SU-DHL-6 (cell line): ENCODE measurements at regions not wholly inside any gene's neighbourhood (a gene's known extent, or its start where the extent isn't known, plus 50 kb on each side); places are given as distances from the start of the nearest gene placed in this dataset.
A peak's percentile ranks its signal among the peaks of the same experiment; 100 is the strongest.

Experiments used
- H2AFZ ChIP-seq: fragments of 200-600 bp; sonication (generic); 2 replicates; pipeline ENCODE4 v1.6.1; 2014; ENCODE audit warnings: low read depth, mild to moderate bottlenecking, moderate library complexity, mixed read lengths, antibody characterized with exemption, low read length; ENCODE audit not compliant: severe bottlenecking
- H3F3A ChIP-seq: fragments of 200-600 bp; shearing (Covaris generic); 2 replicates; pipeline ENCODE4 v1.6.0; 2016; ENCODE audit warnings: antibody characterized with exemption, mild to moderate bottlenecking; ENCODE audit not compliant: insufficient read depth
- H3K27ac ChIP-seq: fragments of 200-600 bp; sonication (generic); 2 replicates; pipeline ENCODE4 v1.5.1; 2016; ENCODE audit warnings: low read depth, mild to moderate bottlenecking, low read length, moderate library complexity, mixed read lengths
- H3K27me3 ChIP-seq: fragments of 200-600 bp; sonication (generic), shearing (Covaris generic); 2 replicates; pipeline ENCODE4 v1.6.0; 2014; ENCODE audit warnings: mild to moderate bottlenecking, low read length
- H3K36me3 ChIP-seq: fragments of 200-600 bp; sonication (generic); 2 replicates; pipeline ENCODE4 v1.6.1; 2014; ENCODE audit warnings: mild to moderate bottlenecking, low read length, mixed read lengths
- H3K4me2 ChIP-seq: fragments of 300-600, 200-600 bp; shearing (Covaris generic), sonication (generic); 2 replicates; pipeline ENCODE4 v1.6.0; 2014; ENCODE audit warnings: low read length, low read depth, mild to moderate bottlenecking; ENCODE audit not compliant: poor library complexity, severe bottlenecking
- H3K4me3 ChIP-seq: fragments of 200-600 bp; sonication (generic); 2 replicates; pipeline ENCODE4 v1.5.1; 2014; ENCODE audit warnings: antibody characterized with exemption, low read length, mild to moderate bottlenecking, mixed read lengths; ENCODE audit not compliant: insufficient read depth, poor library complexity, severe bottlenecking
- H3K79me2 ChIP-seq: fragments of 200-600 bp; sonication (generic); 2 replicates; pipeline ENCODE4 v1.6.1; 2014; ENCODE audit warnings: mild to moderate bottlenecking, low read length, moderate library complexity; ENCODE audit not compliant: insufficient read depth
- H3K9ac ChIP-seq: fragments of 200-600 bp; sonication (generic); 2 replicates; pipeline ENCODE4 v1.7.0; 2014; ENCODE audit warnings: mild to moderate bottlenecking, low read length
- H3K9me2 ChIP-seq: fragments of 200-600 bp; sonication (generic); replicated peaks from 2 replicates; pipeline ENCODE4 v1.6.1; 2014; ENCODE audit warnings: low read length; ENCODE audit not compliant: insufficient read depth
- H3K9me3 ChIP-seq: fragments of 200-600 bp; sonication (generic); 2 replicates; pipeline ENCODE4 v1.6.1; 2014; ENCODE audit warnings: low read length, mixed read lengths; ENCODE audit not compliant: insufficient read depth
- H4K20me1 ChIP-seq: fragments of 200-600 bp; sonication (generic); 2 replicates; pipeline ENCODE4 v1.6.1; 2014; ENCODE audit warnings: low read depth, mild to moderate bottlenecking, antibody characterized with exemption, low read length, moderate library complexity, mixed read lengths
- CTCF ChIP-seq: fragments of 200-600 bp; sonication (generic); IDR thresholded peaks from one replicate; pipeline ENCODE4 v1.5.1; 2017; ENCODE audit warnings: antibody characterized with exemption, mild to moderate bottlenecking, low read length, moderate library complexity; ENCODE audit not compliant: insufficient read depth, poor library complexity, severe bottlenecking
- EZH2phosphoT487 ChIP-seq: fragments of 200-600 bp; sonication (generic), shearing (Covaris generic); conservative IDR thresholded peaks from 2 replicates; pipeline ENCODE4 v1.6.1; 2018; ENCODE audit warnings: mild to moderate bottlenecking, antibody characterized with exemption, low read length, moderate library complexity, mixed read lengths

GRCh38 chr6:87918461-87918941, 129.1 kb upstream of the SPACA1 start:
- Histone ChIP-seq H3K4me3 (peak overlapping the region; percentile 27), H3K27ac (peak overlapping the region; percentile 99), H3F3A (peaks cover 79% of the 10 kb centered on the region), H3K9me2 (no peaks in the 10 kb centered on the region), H3K9ac (peak overlapping the region; percentile 88), H3K79me2 (no peaks in the 10 kb centered on the region; the same call in 1 of the 2 replicates), H3K36me3 (no peaks in the 10 kb centered on the region), H3K9me3 (peaks cover 4% of the 10 kb centered on the region; the same call in 1 of the 2 replicates), H4K20me1 (no peaks in the 10 kb centered on the region), H3K27me3 (no peaks in the 10 kb centered on the region), H3K4me2 (peak overlapping the region; percentile 96), H2AFZ (no peak overlapping the region)
- TF ChIP-seq EZH2phosphoT487: no peak
- TF ChIP-seq CTCF: no peak

GRCh38 chr6:87917886-87918285, 129.8 kb upstream of the SPACA1 start:
- Histone ChIP-seq H2AFZ (no peak overlapping the region), H3K9ac (peak overlapping the region; percentile 60), H3F3A (peaks cover 73% of the 10 kb centered on the region), H3K4me2 (peak overlapping the region; percentile 96), H3K9me3 (peaks cover 4% of the 10 kb centered on the region; the same call in 1 of the 2 replicates), H3K27me3 (no peaks in the 10 kb centered on the region), H3K4me3 (peak overlapping the region; percentile 4), H3K79me2 (no peaks in the 10 kb centered on the region; the same call in 1 of the 2 replicates), H3K9me2 (no peaks in the 10 kb centered on the region), H3K36me3 (no peaks in the 10 kb centered on the region), H4K20me1 (no peaks in the 10 kb centered on the region), H3K27ac (peak overlapping the region; percentile 99)
- TF ChIP-seq EZH2phosphoT487 (no peak), CTCF (no peak)

- Histone ChIP-seq H4K20me1 (no peaks in the 10 kb centered on the region), H3K27ac (peak overlapping the region; percentile 99), H3K4me2 (peak overlapping the region; percentile 13), H3K27me3 (no peaks in the 10 kb centered on the region), H3K9me2 (no peaks in the 10 kb centered on the region), H3K9me3 (peaks cover 4% of the 10 kb centered on the region; the same call in 1 of the 2 replicates), H3F3A (peaks cover 60% of the 10 kb centered on the region), H3K79me2 (no peaks in the 10 kb centered on the region; the same call in 1 of the 2 replicates), H3K9ac (peak overlapping the region; percentile 60), H3K36me3 (no peaks in the 10 kb centered on the region), H3K4me3 (no peak overlapping the region), H2AFZ (no peak overlapping the region)
- TF ChIP-seq CTCF: no peak
Measured at GRCh38 chr6:87916446-87916845, 131.2 kb upstream of the SPACA1 start.
